ENCODE measurements at regions not wholly inside any gene's neighbourhood (a gene's known extent, or its start where the extent isn't known, plus 50 kb on each side); places are given as distances from the start of the nearest gene placed in this dataset.

- Mint-ChIP-seq H3K27me3 (no peaks in the 10 kb centered on the region), H3K27ac (no peak overlapping the region), H3K36me3 (no peaks in the 10 kb centered on the region), H3K4me1 (no peaks in the 10 kb centered on the region), H3K4me3 (no peak overlapping the region), H3K9me3 (peaks cover 5% of the 10 kb centered on the region)
- ATAC-seq: no peak
Observed at GRCh38 chr6:92847988-92848387, 571.4 kb downstream of the EPHA7 start.

- H3K36me3 Mint-ChIP-seq: no peaks in the 10 kb centered on the region
- H3K27ac Mint-ChIP-seq: no peak overlapping the region
Observed at GRCh38 chr6:92840246-92840930, 579.0 kb downstream of the EPHA7 start.

GRCh38 chr6:92828788-92829187, 590.6 kb downstream of the EPHA7 start:
- H3K9me3 Mint-ChIP-seq: no peaks in the 10 kb centered on the region
- no peak overlapping the region for H3K27ac Mint-ChIP-seq
- no peaks in the 10 kb centered on the region for H3K4me1 Mint-ChIP-seq
- H3K27me3 Mint-ChIP-seq: no peaks in the 10 kb centered on the region
- no peaks in the 10 kb centered on the region for H3K36me3 Mint-ChIP-seq
- no peak for ATAC-seq
- no peak overlapping the region for H3K4me3 Mint-ChIP-seq

More at GRCh38 chr6:92840246-92840930, 579.0 kb downstream of the EPHA7 start:
- Mint-ChIP-seq H3K4me1 (no peaks in the 10 kb centered on the region), H3K27me3 (no peaks in the 10 kb centered on the region), H3K9me3 (peaks cover 7% of the 10 kb centered on the region), H3K4me3 (no peak overlapping the region)
- ATAC-seq: no peak

- no peak overlapping the region for H3K4me3 Mint-ChIP-seq
- H3K9me3 Mint-ChIP-seq: no peaks in the 10 kb centered on the region
- no peak for ATAC-seq
- no peaks in the 10 kb centered on the region for H3K27me3 Mint-ChIP-seq
- H3K4me1 Mint-ChIP-seq: no peaks in the 10 kb centered on the region
- no peak overlapping the region for H3K27ac Mint-ChIP-seq
- H3K36me3 Mint-ChIP-seq: no peaks in the 10 kb centered on the region
Observed at GRCh38 chr6:92827104-92827503, 592.3 kb downstream of the EPHA7 start.

- no peaks in the 10 kb centered on the region for H3K9me3 Mint-ChIP-seq
- no peak overlapping the region for H3K27ac Mint-ChIP-seq
- ATAC-seq: no peak
- no peak overlapping the region for H3K4me3 Mint-ChIP-seq
- no peaks in the 10 kb centered on the region for H3K36me3 Mint-ChIP-seq
- no peaks in the 10 kb centered on the region for H3K4me1 Mint-ChIP-seq
- no peaks in the 10 kb centered on the region for H3K27me3 Mint-ChIP-seq
Observed at GRCh38 chr6:92826633-92827032, 592.7 kb downstream of the EPHA7 start.

GRCh38 chr6:92822222-92822621, 597.1 kb downstream of the EPHA7 start:
- ATAC-seq: no peak
- H3K4me1 Mint-ChIP-seq: no peaks in the 10 kb centered on the region
- no peak overlapping the region for H3K4me3 Mint-ChIP-seq
- no peaks in the 10 kb centered on the region for H3K36me3 Mint-ChIP-seq
- H3K9me3 Mint-ChIP-seq: no peaks in the 10 kb centered on the region
- H3K27ac Mint-ChIP-seq: no peak overlapping the region
- H3K27me3 Mint-ChIP-seq: no peaks in the 10 kb centered on the region

GRCh38 chr6:92820601-92821000, 598.8 kb downstream of the EPHA7 start:
- Mint-ChIP-seq H3K36me3 (no peaks in the 10 kb centered on the region), H3K9me3 (no peaks in the 10 kb centered on the region), H3K27ac (no peak overlapping the region), H3K27me3 (no peaks in the 10 kb centered on the region), H3K4me1 (no peaks in the 10 kb centered on the region), H3K4me3 (no peak overlapping the region)
- ATAC-seq: no peak

- no peak overlapping the region for H3K27ac Mint-ChIP-seq
- ATAC-seq: peak; percentile 50
- no peaks in the 10 kb centered on the region for H3K36me3 Mint-ChIP-seq
Observed at GRCh38 chr6:92810913-92811312, 608.4 kb downstream of the EPHA7 start.

GRCh38 chr6:92806254-92806653, 613.1 kb downstream of the EPHA7 start:
- no peaks in the 10 kb centered on the region for H3K4me1 Mint-ChIP-seq
- H3K4me3 Mint-ChIP-seq: no peak overlapping the region
- H3K27ac Mint-ChIP-seq: no peak overlapping the region
- H3K36me3 Mint-ChIP-seq: no peaks in the 10 kb centered on the region
- no peak for ATAC-seq
- no peaks in the 10 kb centered on the region for H3K9me3 Mint-ChIP-seq
- no peaks in the 10 kb centered on the region for H3K27me3 Mint-ChIP-seq

More at GRCh38 chr6:92810913-92811312, 608.4 kb downstream of the EPHA7 start:
- Mint-ChIP-seq H3K4me3 (no peak overlapping the region), H3K27me3 (no peaks in the 10 kb centered on the region), H3K9me3 (no peaks in the 10 kb centered on the region), H3K4me1 (no peaks in the 10 kb centered on the region)

GRCh38 chr6:92791403-92791802, 628.0 kb downstream of the EPHA7 start:
- no peak overlapping the region for H3K4me3 Mint-ChIP-seq
- no peaks in the 10 kb centered on the region for H3K27me3 Mint-ChIP-seq
- no peak overlapping the region for H3K27ac Mint-ChIP-seq
- H3K36me3 Mint-ChIP-seq: no peaks in the 10 kb centered on the region
- ATAC-seq: no peak
- no peaks in the 10 kb centered on the region for H3K4me1 Mint-ChIP-seq
- H3K9me3 Mint-ChIP-seq: no peaks in the 10 kb centered on the region

GRCh38 chr6:92790381-92790780, 629.0 kb downstream of the EPHA7 start:
- Mint-ChIP-seq H3K36me3 (no peaks in the 10 kb centered on the region), H3K27me3 (no peaks in the 10 kb centered on the region), H3K4me3 (no peak overlapping the region), H3K27ac (no peak overlapping the region), H3K4me1 (no peaks in the 10 kb centered on the region), H3K9me3 (no peaks in the 10 kb centered on the region)
- ATAC-seq: no peak

- H3K36me3 Mint-ChIP-seq: no peaks in the 10 kb centered on the region
- H3K9me3 Mint-ChIP-seq: peaks cover 2% of the 10 kb centered on the region
- no peak overlapping the region for H3K4me3 Mint-ChIP-seq
- H3K4me1 Mint-ChIP-seq: no peaks in the 10 kb centered on the region
- no peak overlapping the region for H3K27ac Mint-ChIP-seq
- H3K27me3 Mint-ChIP-seq: no peaks in the 10 kb centered on the region
- no peak for ATAC-seq
Observed at GRCh38 chr6:92784235-92784634, 635.1 kb downstream of the EPHA7 start.

- Mint-ChIP-seq H3K27me3 (no peaks in the 10 kb centered on the region), H3K36me3 (no peaks in the 10 kb centered on the region), H3K27ac (no peak overlapping the region), H3K4me3 (no peak overlapping the region), H3K9me3 (peaks cover 2% of the 10 kb centered on the region), H3K4me1 (no peaks in the 10 kb centered on the region)
- ATAC-seq: no peak
Observed at GRCh38 chr6:92779746-92780145, 639.6 kb downstream of the EPHA7 start.

- H3K4me1 Mint-ChIP-seq: no peaks in the 10 kb centered on the region
- H3K36me3 Mint-ChIP-seq: no peaks in the 10 kb centered on the region
- H3K4me3 Mint-ChIP-seq: no peak overlapping the region
- H3K9me3 Mint-ChIP-seq: peaks cover 2% of the 10 kb centered on the region
- ATAC-seq: no peak
- no peaks in the 10 kb centered on the region for H3K27me3 Mint-ChIP-seq
- no peak overlapping the region for H3K27ac Mint-ChIP-seq
Observed at GRCh38 chr6:92777146-92777740, 642.1 kb downstream of the EPHA7 start.

- Mint-ChIP-seq H3K36me3 (no peaks in the 10 kb centered on the region), H3K9me3 (peaks cover 2% of the 10 kb centered on the region), H3K4me1 (no peaks in the 10 kb centered on the region), H3K4me3 (no peak overlapping the region), H3K27me3 (no peaks in the 10 kb centered on the region), H3K27ac (no peak overlapping the region)
- ATAC-seq: no peak
Observed at GRCh38 chr6:92770540-92770939, 648.8 kb downstream of the EPHA7 start.

GRCh38 chr6:92767101-92767500, 652.3 kb downstream of the EPHA7 start:
- H3K4me1 Mint-ChIP-seq: no peaks in the 10 kb centered on the region
- H3K27ac Mint-ChIP-seq: no peak overlapping the region
- peaks cover 2% of the 10 kb centered on the region for H3K9me3 Mint-ChIP-seq
- no peaks in the 10 kb centered on the region for H3K36me3 Mint-ChIP-seq
- H3K27me3 Mint-ChIP-seq: no peaks in the 10 kb centered on the region
- no peak overlapping the region for H3K4me3 Mint-ChIP-seq
- no peak for ATAC-seq
